ENCODE measurements at regions not wholly inside any gene's neighbourhood (a gene's known extent, or its start where the extent isn't known, plus 50 kb on each side); places are given as distances from the start of the nearest gene placed in this dataset.
A peak's percentile ranks its signal among the peaks of the same experiment; 100 is the strongest.

DNA sequence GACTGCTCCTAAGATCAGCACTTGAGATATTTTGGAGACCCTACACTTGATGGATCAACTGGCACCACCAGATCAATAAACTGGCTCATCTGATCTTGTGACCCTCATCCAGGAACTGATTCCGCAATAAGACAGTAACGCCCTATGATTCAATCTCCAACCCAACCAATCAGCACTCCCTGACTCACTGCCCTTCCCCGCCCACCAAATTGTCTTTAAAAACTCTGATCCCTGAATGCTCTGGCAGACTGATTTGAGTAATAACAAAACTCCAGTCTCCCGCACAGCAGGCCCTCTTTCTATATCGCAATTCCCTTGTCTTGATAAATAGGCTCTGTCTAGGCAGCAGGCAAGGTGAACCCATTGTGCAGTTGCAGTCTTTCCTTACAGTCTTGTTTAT, 677.0 kb downstream of the LRRC70 start:
- no peaks in the 10 kb centered on the region for H3K36me3 ChIP-seq (ENCODE audit: insufficient read depth, low read length)
- no peak overlapping the region for H3K9ac ChIP-seq (ENCODE audit: low read depth, low read length)
- H3K9me3 ChIP-seq (ENCODE audit: insufficient read depth, low read depth, low read length): peaks cover 5% of the 10 kb centered on the region; the same call in 1 of the 2 replicates
- H3K27me3 ChIP-seq (ENCODE audit: insufficient read depth, low read length): no peaks in the 10 kb centered on the region
- peak overlapping the region; percentile 64; the same call in 1 of the 2 replicates for H3K27ac ChIP-seq (ENCODE audit: low read depth, low read length)
- WGBS: 80% methylated on average over 5 of the region's 5 CpGs
- no peak overlapping the region for H3K4me3 ChIP-seq (ENCODE audit: low read length)
- peaks cover 26% of the 10 kb centered on the region for H3K4me1 ChIP-seq (ENCODE audit: insufficient read depth, low read length)

DNA sequence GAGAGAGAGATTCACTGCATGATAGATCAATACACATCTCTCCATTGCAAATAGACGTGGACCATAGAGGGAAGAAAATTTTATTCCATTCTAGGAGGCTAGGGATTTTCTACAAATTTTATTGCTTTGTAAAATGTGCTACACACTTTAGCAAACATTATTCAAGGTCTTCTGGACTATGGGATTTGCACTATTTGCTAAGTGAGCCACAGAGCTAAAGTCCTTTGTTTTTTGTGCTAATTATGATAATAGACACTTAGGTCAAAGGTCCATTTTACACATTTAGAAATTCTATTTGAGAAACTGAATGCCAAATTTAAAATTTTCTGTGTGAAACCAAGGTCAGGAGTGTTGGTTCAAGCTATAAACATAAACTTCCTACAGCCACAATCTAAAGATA, 672.3 kb downstream of the LRRC70 start:
- H3K27ac ChIP-seq (ENCODE audit: low read depth, low read length): no peak overlapping the region
- peaks cover 25% of the 10 kb centered on the region for H3K4me1 ChIP-seq (ENCODE audit: insufficient read depth, low read length)
- H3K9ac ChIP-seq (ENCODE audit: low read depth, low read length): no peak overlapping the region
- no CpG with 5 or more reads among the region's 1 CpG for WGBS
- peaks cover 5% of the 10 kb centered on the region; the same call in 1 of the 2 replicates for H3K9me3 ChIP-seq (ENCODE audit: insufficient read depth, low read depth, low read length)
- H3K27me3 ChIP-seq (ENCODE audit: insufficient read depth, low read length): no peaks in the 10 kb centered on the region
- H3K36me3 ChIP-seq (ENCODE audit: insufficient read depth, low read length): no peaks in the 10 kb centered on the region
- no peak overlapping the region for H3K4me3 ChIP-seq (ENCODE audit: low read length)

DNA sequence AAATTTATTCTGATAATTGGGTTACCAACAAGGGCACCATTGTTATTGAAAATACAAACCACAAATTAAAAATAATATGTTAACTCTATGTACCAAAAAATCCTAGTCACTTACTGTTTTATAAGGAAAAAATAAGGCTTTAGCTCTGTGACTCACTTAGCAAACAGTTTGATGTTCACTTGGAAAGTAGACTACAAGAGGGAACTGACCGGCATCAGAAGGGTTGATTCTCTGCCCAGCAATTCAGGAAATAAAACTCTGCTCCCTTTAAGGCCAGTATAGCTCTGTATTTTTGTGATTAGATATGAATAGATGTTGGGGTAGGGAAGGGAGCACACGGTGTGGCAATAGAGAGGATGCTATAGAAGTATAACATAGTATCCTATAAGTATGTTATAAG, 671.3 kb downstream of the LRRC70 start:
- H3K36me3 ChIP-seq (ENCODE audit: insufficient read depth, low read length): no peaks in the 10 kb centered on the region
- H3K9me3 ChIP-seq (ENCODE audit: insufficient read depth, low read depth, low read length): peaks cover 5% of the 10 kb centered on the region; the same call in 1 of the 2 replicates
- H3K27me3 ChIP-seq (ENCODE audit: insufficient read depth, low read length): no peaks in the 10 kb centered on the region
- no peak overlapping the region for H3K4me3 ChIP-seq (ENCODE audit: low read length)
- peaks cover 17% of the 10 kb centered on the region for H3K4me1 ChIP-seq (ENCODE audit: insufficient read depth, low read length)
- 99% methylated on average over 2 of the region's 2 CpGs for WGBS
- H3K27ac ChIP-seq (ENCODE audit: low read depth, low read length): no peak overlapping the region
- H3K9ac ChIP-seq (ENCODE audit: low read depth, low read length): no peak overlapping the region

DNA sequence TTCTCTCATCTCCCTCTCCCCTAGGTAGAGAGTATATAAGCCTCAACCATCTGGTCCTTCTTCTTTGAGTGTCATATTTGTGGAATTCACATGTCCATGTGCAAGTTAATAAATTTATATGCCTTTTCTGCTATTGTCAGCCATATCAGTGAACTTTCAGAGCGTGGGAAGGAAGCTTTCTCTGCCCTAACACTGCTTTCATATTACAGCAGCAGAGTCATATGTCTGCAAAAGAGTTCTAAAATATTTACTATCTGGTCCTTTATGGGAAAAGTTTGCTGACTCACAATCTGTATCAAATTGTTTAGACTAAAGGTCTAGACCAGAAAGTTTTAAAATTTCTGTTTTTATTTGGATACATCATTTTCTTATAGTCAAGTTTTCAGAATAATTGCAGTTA, 669.0 kb downstream of the LRRC70 start:
- 89% methylated on average over 1 of the region's 1 CpG for WGBS
- H3K4me3 ChIP-seq (ENCODE audit: low read length): no peak overlapping the region
- H3K4me1 ChIP-seq (ENCODE audit: insufficient read depth, low read length): peaks cover 10% of the 10 kb centered on the region
- no peaks in the 10 kb centered on the region for H3K27me3 ChIP-seq (ENCODE audit: insufficient read depth, low read length)
- H3K36me3 ChIP-seq (ENCODE audit: insufficient read depth, low read length): no peaks in the 10 kb centered on the region
- no peak overlapping the region for H3K27ac ChIP-seq (ENCODE audit: low read depth, low read length)
- H3K9ac ChIP-seq (ENCODE audit: low read depth, low read length): no peak overlapping the region
- H3K9me3 ChIP-seq (ENCODE audit: insufficient read depth, low read depth, low read length): no peaks in the 10 kb centered on the region

DNA sequence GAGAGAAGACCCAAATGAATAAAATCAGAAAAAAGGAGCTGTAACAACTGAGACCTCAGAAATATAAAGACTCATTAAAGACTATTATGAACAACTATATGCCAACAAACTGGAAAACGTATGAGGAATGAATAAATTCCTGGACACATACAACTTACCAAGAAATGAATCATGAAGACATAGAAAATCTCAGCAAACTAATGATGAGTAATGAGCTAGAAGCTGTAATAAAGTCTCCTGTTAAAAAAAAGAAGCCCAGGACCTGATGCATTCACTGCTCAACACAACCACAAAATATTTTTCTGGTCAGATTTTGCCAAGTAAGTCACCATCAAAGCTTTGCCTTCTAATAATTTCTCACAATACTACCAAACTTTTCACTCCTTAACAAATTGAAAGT, 666.7 kb downstream of the LRRC70 start:
- H3K4me3 ChIP-seq (ENCODE audit: low read length): no peak overlapping the region
- no peaks in the 10 kb centered on the region for H3K27me3 ChIP-seq (ENCODE audit: insufficient read depth, low read length)
- H3K27ac ChIP-seq (ENCODE audit: low read depth, low read length): no peak overlapping the region
- no peaks in the 10 kb centered on the region for H3K4me1 ChIP-seq (ENCODE audit: insufficient read depth, low read length)
- no peak overlapping the region for H3K9ac ChIP-seq (ENCODE audit: low read depth, low read length)
- WGBS: 100% methylated on average over 1 of the region's 1 CpG
- no peaks in the 10 kb centered on the region for H3K36me3 ChIP-seq (ENCODE audit: insufficient read depth, low read length)
- no peaks in the 10 kb centered on the region for H3K9me3 ChIP-seq (ENCODE audit: insufficient read depth, low read depth, low read length)

DNA sequence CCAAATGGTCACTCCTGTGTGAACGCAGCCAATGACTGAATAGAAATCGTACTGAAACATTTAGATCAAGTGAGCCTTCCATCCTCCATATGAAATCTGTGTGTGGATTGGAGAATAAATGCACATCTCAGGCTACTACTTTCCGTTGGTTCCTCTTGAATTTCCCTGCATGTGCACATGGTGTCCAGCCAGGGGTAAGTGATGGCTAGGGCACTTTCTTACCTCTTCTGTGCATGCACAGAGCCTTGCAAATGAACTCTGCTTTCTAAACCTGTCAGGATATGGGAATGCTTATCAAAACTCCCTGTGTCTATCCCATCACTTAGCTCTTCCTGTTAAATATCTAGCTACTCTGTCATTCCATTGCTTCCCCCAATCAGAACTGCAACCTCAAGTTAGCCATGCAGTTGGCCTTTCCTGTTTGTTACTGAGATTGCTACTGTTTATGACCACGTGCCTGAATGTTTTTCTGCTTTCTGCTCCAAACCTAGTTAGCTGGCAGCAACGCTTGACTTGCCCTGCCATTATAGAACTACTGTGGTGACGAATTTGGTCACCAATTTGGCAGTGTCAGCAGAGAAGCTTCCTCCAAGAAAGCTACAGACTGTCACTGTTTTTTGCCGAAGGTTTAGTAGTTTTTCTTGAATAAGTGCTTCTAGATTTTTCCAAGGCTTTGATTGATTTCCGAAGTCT, 661.6 kb downstream of the LRRC70 start:
- 91% methylated on average over 8 of the region's 8 CpGs for WGBS
- Histone ChIP-seq H3K4me1 (ENCODE audit: insufficient read depth, low read length) (no peaks in the 10 kb centered on the region), H3K9me3 (ENCODE audit: insufficient read depth, low read depth, low read length) (no peaks in the 10 kb centered on the region), H3K9ac (ENCODE audit: low read depth, low read length) (no peak overlapping the region), H3K4me3 (ENCODE audit: low read length) (no peak overlapping the region), H3K27ac (ENCODE audit: low read depth, low read length) (no peak overlapping the region), H3K27me3 (ENCODE audit: insufficient read depth, low read length) (no peaks in the 10 kb centered on the region), H3K36me3 (ENCODE audit: insufficient read depth, low read length) (no peaks in the 10 kb centered on the region)

DNA sequence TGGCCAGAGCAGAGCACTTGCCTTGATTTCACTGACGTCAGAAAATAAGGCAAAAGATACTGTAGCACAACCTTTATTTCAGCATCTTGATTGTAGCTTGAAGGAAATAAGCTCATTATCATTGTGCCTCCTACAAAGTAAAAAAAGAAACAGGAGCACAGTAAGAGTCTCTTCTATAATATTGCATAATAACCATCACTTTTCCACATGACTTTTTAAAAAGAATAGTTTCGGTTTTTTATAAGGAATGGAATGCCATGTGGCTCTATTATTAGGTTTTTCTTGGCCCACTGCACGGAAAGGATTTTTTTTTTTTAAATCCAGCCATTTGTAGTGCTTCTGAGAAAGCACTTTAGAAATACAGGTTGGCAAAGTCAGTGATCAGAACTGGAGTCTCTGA, 655.3 kb downstream of the LRRC70 start:
- Histone ChIP-seq H3K27ac (ENCODE audit: low read depth, low read length) (no peak overlapping the region), H3K9me3 (ENCODE audit: insufficient read depth, low read depth, low read length) (no peaks in the 10 kb centered on the region), H3K27me3 (ENCODE audit: insufficient read depth, low read length) (no peaks in the 10 kb centered on the region), H3K9ac (ENCODE audit: low read depth, low read length) (no peak overlapping the region), H3K36me3 (ENCODE audit: insufficient read depth, low read length) (no peaks in the 10 kb centered on the region), H3K4me1 (ENCODE audit: insufficient read depth, low read length) (peaks cover 8% of the 10 kb centered on the region; the same call in 1 of the 2 replicates), H3K4me3 (ENCODE audit: low read length) (no peak overlapping the region)
- WGBS: 92% methylated on average over 3 of the region's 3 CpGs

DNA sequence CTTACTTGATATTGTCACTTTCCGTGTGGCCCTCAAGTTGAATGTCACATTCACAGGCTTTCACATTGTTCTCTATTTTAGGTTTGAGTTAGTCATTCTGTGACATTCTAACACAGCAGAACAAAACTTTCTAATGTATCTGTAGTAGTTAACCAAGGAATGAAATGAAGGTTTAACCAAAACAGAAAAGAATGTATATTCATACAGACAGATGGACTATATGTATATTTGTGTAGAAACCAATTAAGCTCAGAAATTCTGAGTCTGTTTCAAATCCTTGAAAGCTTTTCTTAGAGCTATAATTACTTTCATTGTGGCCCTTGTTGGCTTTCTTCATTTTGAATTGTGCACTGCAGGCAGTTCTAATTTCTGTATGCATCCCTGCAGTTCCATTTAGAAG, 654.7 kb downstream of the LRRC70 start:
- 90% methylated on average over 1 of the region's 1 CpG for WGBS
- Histone ChIP-seq H3K36me3 (ENCODE audit: insufficient read depth, low read length) (no peaks in the 10 kb centered on the region), H3K4me3 (ENCODE audit: low read length) (no peak overlapping the region), H3K9me3 (ENCODE audit: insufficient read depth, low read depth, low read length) (no peaks in the 10 kb centered on the region), H3K27ac (ENCODE audit: low read depth, low read length) (no peak overlapping the region), H3K9ac (ENCODE audit: low read depth, low read length) (no peak overlapping the region), H3K4me1 (ENCODE audit: insufficient read depth, low read length) (peaks cover 8% of the 10 kb centered on the region; the same call in 1 of the 2 replicates), H3K27me3 (ENCODE audit: insufficient read depth, low read length) (no peaks in the 10 kb centered on the region)

DNA sequence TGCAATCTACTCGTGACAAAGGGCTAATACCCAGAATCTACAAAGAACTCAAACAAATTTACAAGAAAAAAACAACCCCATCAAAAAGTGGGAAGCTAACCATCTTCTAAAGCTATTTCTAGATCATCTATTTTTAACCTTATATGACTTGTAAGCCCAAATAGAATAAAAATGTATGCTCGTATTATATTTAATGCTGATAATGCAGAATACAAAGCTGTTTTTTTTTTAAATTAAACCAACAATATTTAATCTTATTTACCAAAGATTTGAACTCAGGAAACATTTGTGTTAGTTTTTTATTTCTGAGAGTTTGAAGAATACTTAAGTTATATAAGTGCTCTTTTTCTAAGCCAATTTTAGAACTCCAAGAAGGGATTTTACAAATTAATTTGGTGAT, 652.1 kb downstream of the LRRC70 start:
- no peak overlapping the region for H3K9ac ChIP-seq (ENCODE audit: low read depth, low read length)
- H3K27me3 ChIP-seq (ENCODE audit: insufficient read depth, low read length): no peaks in the 10 kb centered on the region
- peaks cover 8% of the 10 kb centered on the region; the same call in 1 of the 2 replicates for H3K4me1 ChIP-seq (ENCODE audit: insufficient read depth, low read length)
- no peak overlapping the region for H3K4me3 ChIP-seq (ENCODE audit: low read length)
- no peaks in the 10 kb centered on the region for H3K9me3 ChIP-seq (ENCODE audit: insufficient read depth, low read depth, low read length)
- H3K27ac ChIP-seq (ENCODE audit: low read depth, low read length): no peak overlapping the region
- 84% methylated on average over 1 of the region's 2 CpGs for WGBS
- no peaks in the 10 kb centered on the region for H3K36me3 ChIP-seq (ENCODE audit: insufficient read depth, low read length)

DNA sequence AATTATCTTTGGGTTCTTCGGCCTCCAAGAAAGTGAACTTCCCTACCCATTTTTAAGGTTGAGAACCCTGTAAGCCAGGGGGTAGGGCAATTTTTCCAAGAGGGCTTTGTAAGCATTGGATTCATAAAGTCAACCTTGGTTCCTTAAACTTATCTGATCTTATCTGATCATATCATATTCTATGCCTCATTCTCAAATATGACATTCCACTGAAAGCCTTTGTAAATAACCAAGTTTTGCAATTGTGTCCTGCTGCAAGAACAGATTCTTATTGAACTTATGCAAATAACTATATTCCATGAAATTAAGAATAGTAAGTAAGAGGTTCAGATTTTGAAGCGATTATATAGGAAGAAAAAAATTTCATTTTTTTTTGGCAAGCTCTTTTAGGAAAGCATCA, 649.5 kb downstream of the LRRC70 start:
- no peaks in the 10 kb centered on the region for H3K36me3 ChIP-seq (ENCODE audit: insufficient read depth, low read length)
- no peaks in the 10 kb centered on the region for H3K27me3 ChIP-seq (ENCODE audit: insufficient read depth, low read length)
- H3K9me3 ChIP-seq (ENCODE audit: insufficient read depth, low read depth, low read length): no peaks in the 10 kb centered on the region
- H3K27ac ChIP-seq (ENCODE audit: low read depth, low read length): no peak overlapping the region
- 96% methylated on average over 2 of the region's 2 CpGs for WGBS
- peaks cover under 1% of the 10 kb centered on the region; the same call in 1 of the 2 replicates for H3K4me1 ChIP-seq (ENCODE audit: insufficient read depth, low read length)
- no peak overlapping the region for H3K9ac ChIP-seq (ENCODE audit: low read depth, low read length)
- H3K4me3 ChIP-seq (ENCODE audit: low read length): no peak overlapping the region

DNA sequence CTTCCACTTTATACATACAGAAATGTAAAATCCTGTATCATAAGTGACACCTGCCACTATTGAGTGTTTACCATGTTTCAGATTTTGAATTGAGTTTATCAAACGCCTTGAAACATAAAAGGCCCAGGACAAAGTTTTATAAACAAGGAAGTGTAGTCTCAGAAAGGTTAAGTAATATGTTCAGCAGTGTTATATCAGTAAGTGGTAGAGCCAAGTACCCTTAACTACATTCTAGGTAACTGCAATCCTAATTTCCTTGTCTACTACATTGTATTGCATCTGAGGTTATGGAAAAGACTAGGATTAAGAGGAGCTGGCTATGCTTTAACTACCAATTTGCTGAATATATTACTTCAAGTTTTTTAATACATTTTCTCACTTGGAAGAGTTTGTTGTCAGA, 641.6 kb downstream of the LRRC70 start:
- Histone ChIP-seq H3K27me3 (ENCODE audit: insufficient read depth, low read length) (no peaks in the 10 kb centered on the region), H3K4me3 (ENCODE audit: low read length) (no peak overlapping the region), H3K4me1 (ENCODE audit: insufficient read depth, low read length) (no peaks in the 10 kb centered on the region), H3K27ac (ENCODE audit: low read depth, low read length) (no peak overlapping the region), H3K36me3 (ENCODE audit: insufficient read depth, low read length) (no peaks in the 10 kb centered on the region), H3K9ac (ENCODE audit: low read depth, low read length) (no peak overlapping the region), H3K9me3 (ENCODE audit: insufficient read depth, low read depth, low read length) (no peaks in the 10 kb centered on the region)
- WGBS: 96% methylated on average over 1 of the region's 1 CpG

DNA sequence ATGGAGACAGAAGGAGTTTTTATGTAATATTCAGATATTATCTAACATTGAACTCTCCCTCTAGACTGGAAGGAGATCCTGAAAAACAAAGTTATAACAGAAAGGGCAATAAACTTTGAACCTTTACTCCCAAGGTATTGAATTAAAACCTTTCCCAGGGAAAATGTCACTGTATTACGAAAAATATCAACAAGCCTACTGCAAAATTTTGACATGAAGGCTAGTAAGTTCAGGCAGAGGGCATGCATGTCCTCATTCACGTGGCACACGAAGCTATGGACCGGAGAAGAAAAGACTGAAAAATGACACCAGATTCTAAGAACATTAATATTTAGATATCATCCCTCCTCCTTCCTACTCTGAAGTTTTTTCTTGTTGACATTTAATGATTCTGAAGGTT, 638.8 kb downstream of the LRRC70 start:
- Histone ChIP-seq H3K4me1 (ENCODE audit: insufficient read depth, low read length) (no peaks in the 10 kb centered on the region), H3K27ac (ENCODE audit: low read depth, low read length) (no peak overlapping the region), H3K9ac (ENCODE audit: low read depth, low read length) (no peak overlapping the region), H3K27me3 (ENCODE audit: insufficient read depth, low read length) (no peaks in the 10 kb centered on the region), H3K36me3 (ENCODE audit: insufficient read depth, low read length) (no peaks in the 10 kb centered on the region), H3K4me3 (ENCODE audit: low read length) (no peak overlapping the region), H3K9me3 (ENCODE audit: insufficient read depth, low read depth, low read length) (no peaks in the 10 kb centered on the region)
- WGBS: 94% methylated on average over 4 of the region's 4 CpGs

Measured in HUES64 (cell line).